Chondrocyte (in vitro differentiated cells): ENCODE measurements at regions not wholly inside any gene's neighbourhood (a gene's known extent, or its start where the extent isn't known, plus 50 kb on each side); places are given as distances from the start of the nearest gene placed in this dataset.

Source experiments
- DNase-seq: peaks from one replicate; pipeline ENCODE4 v3.0.0; 2021; ENCODE audit warnings: mixed read lengths, low spot score
- H3K27ac Mint-ChIP-seq: one replicate; pipeline ENCODE4 v1.8.0; 2021; ENCODE audit warnings: mild to moderate bottlenecking, moderate library complexity, mixed read lengths; ENCODE audit not compliant: unreplicated experiment
- H3K27me3 Mint-ChIP-seq: 2 replicates; pipeline ENCODE4 v1.8.0; 2021; ENCODE audit warnings: low read depth, mixed read lengths
- H3K36me3 Mint-ChIP-seq: 2 replicates; pipeline ENCODE4 v1.8.0; 2021; ENCODE audit warnings: low read depth, mixed read lengths
- H3K4me1 Mint-ChIP-seq: 2 replicates; pipeline ENCODE4 v1.8.0; 2021; ENCODE audit warnings: low read depth, mild to moderate bottlenecking, mixed read lengths
- H3K4me3 Mint-ChIP-seq: one replicate; pipeline ENCODE4 v1.8.0; 2021; ENCODE audit warnings: mild to moderate bottlenecking, moderate library complexity, mixed read lengths; ENCODE audit not compliant: unreplicated experiment
- H3K9me3 Mint-ChIP-seq: 2 replicates; pipeline ENCODE4 v1.8.0; 2021; ENCODE audit warnings: low read depth, mixed read lengths
- CTCF ChIP-seq: fragments of 200-600 bp; sonication (generic); IDR thresholded peaks from 2 replicates; pipeline ENCODE4 v1.5.0; 2021; ENCODE audit warnings: antibody characterized with exemption, mild to moderate bottlenecking, moderate library complexity

- H3K27me3 Mint-ChIP-seq: peaks cover 16% of the 10 kb centered on the region
- H3K4me1 Mint-ChIP-seq: no peaks in the 10 kb centered on the region
- H3K27ac Mint-ChIP-seq: no peak overlapping the region
- peaks cover 3% of the 10 kb centered on the region for H3K9me3 Mint-ChIP-seq
- H3K36me3 Mint-ChIP-seq: no peaks in the 10 kb centered on the region
- H3K4me3 Mint-ChIP-seq: no peak overlapping the region
- no peak for TF ChIP-seq CTCF
- DNase-seq: no peak
Measured at GRCh38 chr1:90335558-90335957, 340.6 kb downstream of the ZNF326 start.

DNA sequence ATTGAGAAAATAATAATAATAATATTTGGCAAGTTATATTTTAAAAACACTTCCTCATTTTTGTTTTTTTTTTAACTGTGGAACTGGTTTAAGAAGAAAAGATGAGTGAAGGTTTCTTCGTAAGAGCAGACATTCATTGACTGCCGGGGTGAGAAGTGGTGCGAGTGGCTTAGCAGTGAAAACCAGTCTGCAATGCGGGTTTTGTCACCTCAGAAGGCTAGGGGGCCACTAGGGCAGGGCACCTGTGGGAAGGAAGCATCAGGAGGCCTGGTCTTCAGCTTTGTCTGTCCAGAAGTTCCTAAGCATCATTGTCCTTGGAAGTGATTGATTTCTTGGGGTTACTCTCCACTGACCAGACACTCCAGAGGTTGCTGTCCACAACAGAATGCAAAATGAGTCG is 339.2 kb downstream of the ZNF326 start:
- Mint-ChIP-seq H3K36me3 (no peaks in the 10 kb centered on the region), H3K4me3 (no peak overlapping the region), H3K9me3 (peaks cover 3% of the 10 kb centered on the region), H3K27me3 (peaks cover 16% of the 10 kb centered on the region), H3K4me1 (no peaks in the 10 kb centered on the region), H3K27ac (no peak overlapping the region)
- no peak for TF ChIP-seq CTCF
- DNase-seq: no peak

DNA sequence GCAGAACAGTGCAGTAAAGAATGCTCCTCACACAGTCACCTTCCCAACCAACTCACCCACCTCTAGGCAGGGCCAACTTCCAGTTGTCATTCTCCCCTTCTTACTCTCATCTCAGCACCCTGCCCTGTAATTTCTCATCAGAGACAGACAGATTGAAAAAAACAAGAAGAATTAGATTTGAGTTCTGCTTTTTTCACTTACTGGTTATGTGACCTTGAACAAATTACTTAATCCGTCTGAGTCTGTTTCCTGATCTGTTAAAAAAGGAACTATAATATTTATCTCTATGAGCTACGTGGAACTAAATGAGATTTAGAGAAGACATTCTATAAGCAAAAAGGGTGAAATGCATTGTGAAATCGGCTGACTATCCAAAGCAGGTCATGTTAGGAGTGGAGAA is 330.3 kb downstream of the ZNF326 start:
- DNase-seq: no peak
- Mint-ChIP-seq H3K27me3 (peaks cover 14% of the 10 kb centered on the region), H3K4me3 (no peak overlapping the region), H3K36me3 (no peaks in the 10 kb centered on the region), H3K4me1 (no peaks in the 10 kb centered on the region), H3K27ac (no peak overlapping the region), H3K9me3 (peaks cover 2% of the 10 kb centered on the region)
- no peak for TF ChIP-seq CTCF

GRCh38 chr1:90322186-90322585 is 327.3 kb downstream of the ZNF326 start:
- H3K27me3 Mint-ChIP-seq: peaks cover 14% of the 10 kb centered on the region
- peaks cover 2% of the 10 kb centered on the region for H3K9me3 Mint-ChIP-seq
- H3K36me3 Mint-ChIP-seq: no peaks in the 10 kb centered on the region
- no peak for TF ChIP-seq CTCF
- no peak overlapping the region for H3K27ac Mint-ChIP-seq
- no peak for DNase-seq
- H3K4me1 Mint-ChIP-seq: no peaks in the 10 kb centered on the region
- no peak overlapping the region for H3K4me3 Mint-ChIP-seq

- H3K27ac Mint-ChIP-seq: no peak overlapping the region
Measured at GRCh38 chr1:90319918-90320317, 325.0 kb downstream of the ZNF326 start.

More at GRCh38 chr1:90319918-90320317, 325.0 kb downstream of the ZNF326 start:
- no peak for TF ChIP-seq CTCF
- H3K4me3 Mint-ChIP-seq: no peak overlapping the region
- no peaks in the 10 kb centered on the region for H3K4me1 Mint-ChIP-seq
- no peak for DNase-seq
- H3K27me3 Mint-ChIP-seq: peaks cover 10% of the 10 kb centered on the region
- H3K9me3 Mint-ChIP-seq: peaks cover 2% of the 10 kb centered on the region
- H3K36me3 Mint-ChIP-seq: no peaks in the 10 kb centered on the region
